NCI-H446 treated with DMSO at 0.1 percent for 48 hours (cell line): ENCODE measurements at regions not wholly inside any gene's neighbourhood (a gene's known extent, or its start where the extent isn't known, plus 50 kb on each side); places are given as distances from the start of the nearest gene placed in this dataset.
"Not testable (repeated sequence)": the region's sequence is repeated elsewhere in the genome, so short reads cannot be mapped to it uniquely, and the experiment has no call there.

Experiments
- DNase-seq: peaks from one replicate; lab custom pipeline; 2025; lab: John Stamatoyannopoulos, UW

DNA sequence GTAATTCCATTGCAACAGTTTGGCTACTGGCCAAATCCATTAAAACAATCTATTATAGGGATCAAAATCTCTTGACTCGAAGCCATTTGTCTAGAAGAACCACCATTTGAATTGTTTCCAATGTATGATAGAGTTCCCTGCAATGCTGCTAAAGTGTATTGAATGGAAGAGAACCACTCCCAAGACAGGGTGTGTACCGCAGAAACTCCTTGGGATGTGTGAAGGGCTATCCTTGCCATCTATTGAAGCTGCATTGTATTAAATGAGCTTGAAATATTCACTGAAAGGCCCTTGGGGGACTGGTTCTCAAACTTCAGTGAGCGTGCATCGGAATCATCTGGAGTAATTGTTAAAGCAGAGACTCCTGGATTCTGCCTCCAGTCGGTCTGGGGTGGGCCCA is 260.4 kb upstream of the MEIS1 start:
- no peak for DNase-seq

GRCh38 chr2:66173645-66174044 is 261.3 kb upstream of the MEIS1 start:
- no peak for DNase-seq

GRCh38 chr2:66171530-66171929 is 263.4 kb upstream of the MEIS1 start:
- no peak for DNase-seq

DNA sequence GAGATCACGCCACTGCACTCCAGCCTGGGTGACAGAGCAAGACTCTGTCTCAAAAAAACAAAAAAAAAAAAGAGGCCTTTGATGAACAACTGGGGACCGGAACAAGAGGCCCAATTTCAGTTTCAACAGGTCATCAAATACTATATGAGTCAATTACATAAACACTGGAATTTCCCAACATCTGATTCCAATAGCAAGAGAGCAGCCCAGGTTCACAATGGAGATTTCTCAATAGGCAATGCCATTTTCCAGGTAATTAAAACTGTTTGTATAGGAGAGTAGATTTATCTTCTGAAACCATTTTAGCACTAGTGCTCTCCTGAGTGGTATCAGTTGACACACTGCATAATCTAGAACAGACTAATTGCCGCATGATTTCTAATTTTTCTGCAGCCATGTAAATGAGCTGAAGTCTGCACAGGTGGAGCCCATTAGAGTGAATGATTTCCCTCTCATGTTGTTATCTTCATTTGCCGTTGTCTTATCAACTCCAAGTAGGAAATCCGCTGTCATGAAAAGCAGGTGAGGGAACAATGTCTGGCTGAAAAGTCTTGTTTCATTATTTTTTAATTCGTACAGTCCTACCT is 264.1 kb upstream of the MEIS1 start:
- DNase-seq: no peak

DNA sequence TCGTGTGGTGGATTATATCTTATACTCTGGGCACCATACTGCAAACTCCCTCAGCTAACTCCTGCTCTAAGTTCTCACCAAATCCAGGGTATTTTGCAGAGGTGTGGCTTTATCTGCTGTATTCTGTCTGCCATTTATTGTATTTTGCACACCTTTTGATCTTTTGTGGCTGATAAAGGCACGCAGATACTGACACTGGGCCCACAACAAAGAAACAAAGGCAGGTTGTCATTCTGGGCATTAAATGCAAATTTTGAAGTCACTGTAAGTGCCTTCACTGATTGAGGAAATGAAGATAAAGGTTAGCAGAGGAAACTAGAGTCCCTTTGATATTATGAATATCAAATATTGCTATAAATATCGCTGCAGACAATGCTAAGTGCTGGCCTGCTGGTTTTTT is 265.8 kb upstream of the MEIS1 start:
- no peak for DNase-seq

GRCh38 chr2:66164470-66164869 is 270.5 kb upstream of the MEIS1 start:
- DNase-seq: no peak

DNA sequence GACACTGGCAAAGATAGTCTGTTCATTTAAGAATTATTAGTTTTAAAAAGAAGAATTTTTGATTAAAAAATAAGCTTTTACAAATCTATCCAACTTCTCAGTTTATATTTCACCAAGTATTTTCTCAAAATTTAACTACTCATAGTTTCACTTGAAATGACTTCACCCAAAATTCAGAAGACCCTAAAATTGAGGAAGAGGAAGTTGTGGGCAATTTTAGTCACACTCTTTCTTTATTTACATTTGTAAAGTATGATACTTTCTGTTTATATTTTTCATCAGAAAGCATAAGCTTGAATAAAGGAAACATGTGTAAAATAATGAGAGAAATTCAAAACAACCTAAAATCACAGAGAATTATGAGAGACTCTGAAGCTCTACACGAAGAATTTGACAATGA is 278.8 kb upstream of the MEIS1 start:
- DNase-seq: no peak

- no peak for DNase-seq
Measured at GRCh38 chr2:66153941-66154340, 281.0 kb upstream of the MEIS1 start.

DNA sequence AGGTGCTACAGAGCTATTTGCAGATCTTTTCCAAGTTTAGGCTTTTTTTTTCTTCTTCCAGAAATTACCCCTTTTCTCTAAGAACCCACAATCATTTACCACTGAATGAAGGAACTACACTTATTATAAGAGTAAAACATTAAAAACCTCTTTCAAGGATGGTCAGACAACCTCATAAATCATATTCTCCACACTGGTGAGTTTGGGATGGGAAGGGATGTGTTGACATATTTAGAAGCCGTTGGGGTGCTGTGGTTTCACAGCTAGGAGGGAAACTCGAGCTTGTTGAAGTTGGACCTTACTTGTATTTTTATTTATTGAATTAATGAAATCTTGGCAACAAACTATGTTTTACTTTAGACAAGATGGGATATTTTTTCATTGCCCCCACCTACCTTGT is 289.4 kb upstream of the MEIS1 start:
- no peak for DNase-seq

DNA sequence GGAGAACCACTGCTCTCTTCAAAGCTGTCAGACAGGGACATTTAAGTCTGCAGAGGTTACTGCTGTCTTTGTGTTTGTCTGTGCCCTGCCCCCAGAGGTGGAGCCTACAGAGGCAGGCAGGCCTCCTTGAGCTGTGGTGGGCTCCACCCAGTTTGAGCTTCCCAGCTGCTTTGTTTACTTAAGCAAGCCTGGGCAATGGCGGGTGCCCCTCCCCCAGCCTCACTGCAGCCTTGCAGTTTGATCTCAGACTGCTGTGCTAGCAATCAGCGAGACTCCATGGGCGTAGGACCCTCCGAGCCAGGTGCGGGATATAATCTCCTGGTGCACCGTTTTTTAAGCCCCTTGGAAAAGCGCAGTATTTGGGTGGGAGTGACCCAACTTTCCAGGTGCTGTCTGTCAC is 290.6 kb upstream of the MEIS1 start:
- not testable (repeated sequence) for DNase-seq

GRCh38 chr2:66137606-66138130 is 297.3 kb upstream of the MEIS1 start:
- no peak for DNase-seq

- no peak for DNase-seq
Measured at GRCh38 chr2:66134138-66134701, 300.7 kb upstream of the MEIS1 start.

DNA sequence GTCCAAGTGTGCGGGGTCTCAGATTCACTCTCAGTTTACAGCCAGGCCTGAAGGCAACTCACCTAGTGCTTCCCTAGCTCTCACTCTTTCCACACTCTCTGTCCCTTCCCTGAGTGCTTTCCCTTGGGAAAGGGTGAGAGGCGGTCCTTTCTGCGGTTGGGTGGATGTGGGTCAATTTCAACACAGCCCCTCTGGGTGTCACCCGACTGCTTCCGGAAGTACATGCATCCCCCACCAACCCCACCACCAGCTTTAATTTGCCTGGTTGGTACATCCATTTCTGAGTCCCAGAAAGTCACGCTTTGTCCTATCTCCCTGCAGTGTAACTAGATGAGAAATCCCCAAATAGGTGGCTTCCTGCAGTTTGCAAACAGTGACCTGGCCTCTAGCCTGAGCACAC is 307.3 kb upstream of the MEIS1 start:
- DNase-seq: no peak

GRCh38 chr2:66127061-66127460 is 307.9 kb upstream of the MEIS1 start:
- DNase-seq: no peak

DNA sequence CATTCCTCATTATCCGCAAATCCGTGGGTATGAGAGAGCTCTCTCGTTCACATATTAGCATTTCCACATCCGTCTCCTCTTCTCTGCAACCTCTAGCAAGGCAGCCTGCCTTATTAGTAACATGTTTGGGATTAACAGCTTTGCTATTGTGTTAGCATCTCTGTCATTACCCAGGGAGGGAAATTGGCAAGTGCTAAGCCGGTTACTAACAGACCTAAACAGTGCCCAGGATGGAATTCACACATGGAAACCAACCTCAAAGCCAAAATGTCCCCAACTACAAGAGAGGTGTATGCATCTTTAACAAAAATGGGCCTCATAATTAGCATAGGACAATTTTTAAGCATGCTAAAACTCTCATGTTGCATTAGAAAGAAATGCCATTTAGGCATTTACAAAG is 309.0 kb upstream of the MEIS1 start:
- DNase-seq: no peak

DNA sequence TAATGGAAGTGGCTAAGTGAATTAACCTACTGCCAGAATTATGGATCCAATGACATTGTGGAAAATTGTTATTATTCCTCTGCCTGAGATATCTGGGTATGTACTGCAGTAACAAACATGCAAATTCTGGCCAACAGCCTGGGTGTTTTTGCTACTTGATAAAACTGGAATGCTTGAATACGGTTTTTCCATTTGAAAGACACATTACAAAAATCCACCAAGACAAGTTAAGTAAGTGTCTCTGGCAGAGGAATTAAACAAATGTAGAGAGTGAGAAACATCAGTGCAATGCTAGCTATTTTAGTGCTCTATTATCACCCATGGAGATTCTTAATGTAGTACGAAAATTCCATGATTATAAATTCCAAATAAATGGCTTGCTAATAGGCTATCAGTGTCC is 312.4 kb upstream of the MEIS1 start:
- no peak for DNase-seq

DNA sequence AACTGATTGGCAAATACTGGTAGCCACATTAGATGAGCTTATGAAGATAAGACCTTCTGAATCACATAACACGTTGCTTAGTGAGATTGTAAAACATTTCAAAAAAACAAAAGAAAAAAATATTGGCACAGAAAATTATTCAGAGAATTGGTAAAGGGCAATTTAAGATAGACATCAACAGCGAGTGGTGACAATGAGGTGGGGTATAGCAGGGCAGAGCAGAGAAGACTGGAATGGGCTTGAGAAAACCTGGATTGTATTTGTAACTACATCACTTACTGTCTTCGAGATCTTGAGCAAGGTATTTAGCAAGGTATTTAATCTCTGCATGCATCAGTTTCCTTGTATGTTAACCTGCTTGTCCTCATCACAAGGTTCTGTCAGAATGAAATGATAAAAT is 313.0 kb upstream of the MEIS1 start:
- DNase-seq: no peak

DNA sequence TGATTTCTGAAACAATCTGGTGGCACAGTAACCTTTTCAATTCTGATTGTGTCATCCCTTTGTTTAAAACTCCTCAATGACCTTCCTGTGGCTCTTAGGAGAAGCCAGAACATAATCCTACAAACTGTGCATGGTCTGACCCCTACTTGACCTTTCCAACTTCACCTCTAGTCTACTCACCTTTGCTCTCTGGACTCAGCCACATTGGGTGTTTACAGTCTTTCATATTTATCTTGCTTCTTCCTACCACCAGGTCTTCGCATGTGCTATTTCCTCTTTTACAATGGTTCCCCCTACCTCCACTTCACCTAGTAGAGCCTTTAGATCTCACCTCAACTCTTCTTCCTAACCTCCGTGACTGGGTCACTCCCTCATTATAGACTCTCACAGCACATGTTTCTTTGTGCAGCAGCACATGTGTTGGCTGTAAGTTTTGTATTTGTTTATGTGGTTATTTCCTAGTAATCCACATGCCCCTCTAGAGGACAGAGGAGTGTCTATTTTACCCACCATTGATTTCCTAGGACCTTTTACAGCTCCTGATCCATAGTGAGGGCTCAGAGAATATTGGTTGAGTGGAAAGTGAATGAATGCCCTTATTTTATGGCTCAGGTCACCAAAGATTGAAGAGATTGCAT is 320.8 kb upstream of the MEIS1 start:
- DNase-seq: no peak

DNA sequence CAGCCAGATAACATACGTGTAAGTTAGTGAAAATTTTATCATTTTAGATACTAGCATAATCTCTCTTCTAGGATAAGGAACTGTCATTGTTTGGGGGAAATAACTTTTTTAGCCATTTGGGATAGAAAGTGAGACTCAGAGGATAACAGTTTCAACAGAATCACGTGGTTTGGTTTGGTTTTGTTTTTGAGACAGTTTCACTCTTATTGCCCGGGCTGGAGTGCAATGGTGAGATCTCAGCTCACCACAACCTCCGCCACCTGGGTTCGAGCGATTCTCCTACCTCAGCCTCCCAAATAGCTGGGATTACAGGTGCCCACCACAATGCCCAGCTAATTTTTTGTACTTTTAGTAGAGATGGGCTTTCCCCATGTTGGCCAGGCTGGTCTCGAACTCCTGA is 323.2 kb upstream of the MEIS1 start:
- no peak for DNase-seq

GRCh38 chr2:66110608-66111007 is 324.3 kb upstream of the MEIS1 start:
- DNase-seq: no peak

GRCh38 chr2:66110086-66110485 is 324.8 kb upstream of the MEIS1 start:
- DNase-seq: no peak

DNA sequence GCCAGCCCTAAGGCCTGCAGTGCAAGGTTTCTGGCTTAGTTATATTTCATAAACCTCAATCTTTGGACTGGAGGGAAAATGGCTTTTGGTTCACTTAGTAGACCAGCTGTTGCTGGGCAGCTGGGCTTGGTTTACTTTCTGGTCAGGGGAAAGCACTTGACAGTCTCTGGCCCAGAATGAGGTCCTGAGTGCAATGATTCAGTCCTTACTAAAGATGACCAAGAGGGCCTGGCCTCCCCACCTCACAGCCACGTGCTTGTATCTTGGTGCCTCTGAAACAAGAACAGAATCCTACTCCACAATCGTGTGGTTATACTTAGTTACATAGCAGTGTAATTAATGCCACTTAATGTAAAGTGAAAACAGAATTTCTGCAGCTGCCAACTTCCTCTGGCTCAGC is 325.5 kb upstream of the MEIS1 start:
- DNase-seq: no peak

GRCh38 chr2:66105066-66105753 is 329.7 kb upstream of the MEIS1 start:
- no peak for DNase-seq
